GM19043 (cell line): ENCODE measurements at regions not wholly inside any gene's neighbourhood (a gene's known extent, or its start where the extent isn't known, plus 50 kb on each side); places are given as distances from the start of the nearest gene placed in this dataset.
"Not testable (repeated sequence)": the region's sequence is repeated elsewhere in the genome, so short reads cannot be mapped to it uniquely, and the experiment has no call there.

Source experiments
- ATAC-seq: cut with Tn5 transposase; IDR thresholded peaks from one replicate; pipeline ENCODE4 v1.9.1; 2021; ENCODE audit warnings: low read depth; ENCODE audit not compliant: unreplicated experiment

DNA sequence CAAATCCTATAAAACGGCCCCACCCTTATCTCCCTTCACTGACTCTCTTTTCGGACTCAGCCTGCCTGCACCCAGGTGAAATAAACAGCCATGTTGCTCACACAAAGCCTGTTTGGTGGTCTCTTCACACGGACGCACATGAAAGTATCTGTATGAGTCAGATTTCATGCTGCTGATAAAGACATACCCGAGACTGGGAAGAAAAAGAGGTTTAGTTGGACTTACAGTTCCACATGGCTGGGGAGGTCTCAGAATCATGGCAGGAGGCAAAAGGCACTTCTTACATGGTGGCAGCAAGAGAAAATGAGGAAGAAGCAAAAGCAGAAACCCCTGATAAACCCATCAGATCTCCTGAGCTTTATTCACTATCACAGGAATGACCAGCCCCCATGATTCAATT lies 249.3 kb upstream of the SPTLC3 start:
- ATAC-seq = not testable (repeated sequence)

DNA sequence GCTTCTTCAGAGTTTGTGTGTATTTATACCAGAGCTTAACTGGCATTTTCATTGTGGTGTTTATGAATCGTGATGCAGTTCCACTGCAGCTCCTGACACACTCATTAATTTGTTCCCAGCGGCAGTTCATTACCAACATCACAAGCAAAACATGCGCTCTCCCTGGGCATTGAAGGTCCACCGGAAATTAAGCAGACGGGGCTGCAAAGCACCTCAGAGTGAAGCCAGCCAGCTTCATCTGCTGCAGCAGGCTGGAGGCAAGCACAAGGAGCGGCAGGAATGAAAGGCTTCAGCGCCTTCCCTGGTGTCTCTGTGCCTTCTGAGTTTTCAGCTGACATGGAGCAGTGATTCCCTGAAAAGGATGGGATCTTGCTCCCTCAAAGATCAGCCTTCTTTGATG lies 246.0 kb upstream of the SPTLC3 start:
- no peak for ATAC-seq

DNA sequence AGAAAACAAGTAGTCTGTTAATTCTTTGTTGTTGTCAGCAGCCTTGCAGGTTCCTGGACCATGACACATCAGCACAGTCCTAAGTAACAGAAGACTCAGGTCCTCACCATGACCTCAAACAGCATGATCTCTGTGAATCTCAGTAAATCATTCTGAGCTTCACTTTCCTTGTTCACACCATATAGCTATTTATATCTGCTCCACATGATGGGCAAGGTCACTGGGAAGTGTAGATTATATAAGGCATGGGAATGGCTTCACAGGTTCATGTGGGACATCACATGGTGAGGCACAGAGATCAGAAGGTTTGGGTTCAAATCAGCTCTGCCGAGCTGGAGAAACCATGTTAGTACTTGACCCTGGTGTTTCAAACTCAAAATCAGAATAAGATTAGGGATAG lies 245.4 kb upstream of the SPTLC3 start:
- no peak for ATAC-seq

DNA sequence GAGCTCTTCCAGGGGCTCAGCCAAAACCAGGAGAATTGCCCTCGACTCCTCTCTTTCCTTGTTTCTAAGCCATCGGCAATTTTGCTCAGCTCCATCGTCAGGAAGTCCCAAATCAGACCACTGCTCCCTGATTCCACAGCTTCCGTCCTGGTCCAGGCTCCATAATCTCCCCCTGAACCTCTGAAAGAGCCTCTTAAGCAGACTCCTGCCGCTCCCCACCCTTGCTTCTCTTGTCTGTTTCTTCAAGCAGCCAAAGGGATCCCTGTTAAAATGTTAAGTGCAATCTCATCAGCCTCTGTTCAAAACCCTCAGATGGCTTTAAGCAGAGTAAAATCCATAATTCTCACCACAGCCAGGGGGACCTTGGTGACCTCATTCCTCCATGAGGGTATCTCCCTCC lies 244.7 kb upstream of the SPTLC3 start:
- no peak for ATAC-seq

DNA sequence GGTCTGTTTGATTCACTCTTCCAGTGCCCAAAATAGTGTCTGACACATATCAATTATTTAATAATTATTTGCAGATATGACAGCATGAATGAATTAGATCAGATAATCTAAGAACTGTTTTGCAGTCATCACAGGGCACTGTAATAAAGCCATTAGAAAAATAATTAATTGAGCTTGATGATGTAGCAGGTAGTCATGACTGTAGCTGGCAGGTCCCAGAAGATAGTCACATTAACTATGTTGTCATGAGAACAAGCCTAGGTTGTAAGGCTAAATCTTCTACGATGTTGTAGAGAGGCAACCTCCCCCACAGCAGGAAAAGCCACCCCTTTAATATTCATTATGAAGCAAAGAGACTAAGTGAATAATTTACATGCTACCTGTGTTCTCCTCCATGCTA lies 243.9 kb upstream of the SPTLC3 start:
- ATAC-seq = no peak

DNA sequence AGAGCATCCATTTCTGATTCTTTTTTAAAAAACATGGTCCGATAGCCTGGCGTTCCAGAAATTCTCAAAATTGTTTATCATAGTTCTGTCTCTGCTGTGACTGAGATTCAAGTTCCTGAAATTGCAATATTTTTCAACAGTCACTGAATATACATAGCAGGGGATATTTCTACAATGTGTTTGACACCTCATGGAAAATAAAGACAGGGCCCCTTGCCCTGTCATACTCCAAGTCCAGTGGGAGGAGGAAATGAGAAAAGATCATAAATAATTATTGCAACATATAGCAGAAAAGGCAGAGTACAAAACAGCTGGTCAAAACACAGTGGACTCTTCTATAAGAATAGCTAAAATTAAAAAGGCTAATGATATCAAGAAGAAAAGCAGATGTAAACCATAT lies 234.8 kb upstream of the SPTLC3 start:
- no peak for ATAC-seq

DNA sequence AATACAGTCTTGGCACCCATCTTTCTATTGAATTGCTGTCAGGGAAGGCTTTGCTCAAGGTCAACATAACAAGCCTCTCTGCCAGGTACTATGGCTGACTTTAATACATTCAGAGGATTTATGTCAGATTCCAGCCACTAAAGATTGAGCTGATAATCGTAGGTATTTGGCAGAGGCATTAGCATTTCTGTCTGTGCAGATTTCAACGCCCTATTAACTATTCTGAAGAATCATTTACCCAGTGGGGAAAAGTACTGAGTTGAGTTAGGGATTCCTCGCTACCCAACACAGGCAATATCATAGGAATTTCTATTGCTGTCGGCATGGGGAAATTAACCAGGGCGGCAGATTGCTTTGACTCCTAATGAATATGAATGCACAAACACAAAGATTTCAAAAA lies 233.7 kb upstream of the SPTLC3 start:
- ATAC-seq = no peak

DNA sequence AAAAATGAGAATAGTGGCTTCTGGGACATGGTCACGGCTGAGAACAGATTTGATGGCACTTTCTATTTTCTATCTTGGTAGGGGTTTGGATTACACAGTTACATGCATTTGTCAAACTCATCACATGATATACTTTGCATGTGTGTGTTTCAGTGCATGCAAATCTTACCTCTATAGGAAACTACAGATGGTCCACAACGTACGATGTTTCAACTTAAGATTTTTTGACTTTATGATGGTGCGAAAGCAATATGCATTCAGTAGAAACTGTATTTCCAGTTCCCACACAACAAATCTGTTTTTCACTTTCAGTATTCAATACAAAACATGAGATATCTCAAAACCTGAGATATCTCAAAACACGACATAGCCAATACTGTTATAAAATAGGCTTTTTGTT lies 231.8 kb upstream of the SPTLC3 start:
- ATAC-seq = no peak

DNA sequence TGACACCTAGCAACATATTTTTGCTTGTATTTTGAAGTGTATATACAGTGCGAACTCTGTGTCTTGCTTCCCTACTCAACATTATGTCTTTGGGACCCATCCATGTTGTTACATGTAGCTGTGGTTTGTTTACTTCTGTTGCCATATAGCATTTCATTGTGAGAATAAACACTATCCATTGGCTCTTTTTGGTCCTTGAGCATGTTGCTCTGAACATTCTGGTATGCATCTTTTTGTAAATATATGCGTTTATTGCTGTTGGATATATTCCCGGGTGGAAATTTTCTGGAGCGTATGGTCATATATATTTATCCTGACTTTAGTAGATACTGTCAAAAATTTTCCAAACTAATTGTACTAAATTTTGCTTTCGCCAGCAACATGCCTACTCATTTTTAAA lies 222.5 kb upstream of the SPTLC3 start:
- ATAC-seq = no peak

DNA sequence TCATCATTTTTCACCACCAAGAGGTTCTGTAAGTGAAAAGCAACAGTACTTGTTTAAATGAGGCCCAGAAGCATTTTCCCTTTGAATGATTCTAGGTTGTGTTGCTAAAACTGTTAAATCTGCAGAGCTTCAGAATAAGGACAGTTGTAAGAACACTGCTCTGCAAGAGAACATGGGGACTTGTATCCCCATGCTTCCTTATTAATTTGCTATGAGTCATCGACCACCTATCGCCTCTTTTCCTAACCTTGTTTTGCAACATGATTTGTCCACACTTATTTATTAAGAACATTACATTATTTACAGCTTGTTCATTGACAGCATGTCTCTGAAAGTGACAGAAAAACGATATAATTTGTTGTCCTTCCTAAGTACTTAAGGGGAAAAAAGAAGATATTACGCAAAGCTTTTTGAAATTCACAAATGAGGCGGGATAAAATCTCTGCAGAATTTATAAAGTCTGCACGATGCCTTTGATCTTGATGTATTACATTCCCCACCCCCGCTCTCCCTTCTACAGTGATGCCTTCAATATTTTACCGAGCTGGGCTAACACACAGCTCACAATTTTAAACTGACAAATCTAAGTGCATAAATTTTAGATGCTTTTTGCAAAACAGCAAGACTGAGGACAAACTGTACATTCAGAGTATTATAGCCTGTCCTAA lies 220.0 kb upstream of the SPTLC3 start:
- no peak for ATAC-seq

DNA sequence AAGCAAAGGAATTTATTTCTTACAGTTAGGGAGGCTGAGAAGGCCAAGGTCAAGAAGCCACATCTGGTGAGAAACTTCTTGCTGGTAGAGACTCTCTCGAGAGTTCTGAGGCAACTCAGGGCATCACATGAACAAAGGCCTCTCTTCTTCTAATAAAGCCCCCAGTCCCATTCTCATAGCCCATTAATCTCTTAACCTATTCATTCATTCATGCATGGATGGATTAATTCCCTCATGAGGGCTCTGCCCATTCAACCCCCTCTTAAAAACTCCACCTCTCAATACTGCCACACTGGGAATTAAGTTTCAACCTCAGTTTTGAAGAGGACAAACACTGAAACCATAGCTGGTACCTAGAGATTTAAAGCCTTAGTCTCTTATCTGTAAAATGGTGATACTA lies 217.9 kb upstream of the SPTLC3 start:
- ATAC-seq = no peak

DNA sequence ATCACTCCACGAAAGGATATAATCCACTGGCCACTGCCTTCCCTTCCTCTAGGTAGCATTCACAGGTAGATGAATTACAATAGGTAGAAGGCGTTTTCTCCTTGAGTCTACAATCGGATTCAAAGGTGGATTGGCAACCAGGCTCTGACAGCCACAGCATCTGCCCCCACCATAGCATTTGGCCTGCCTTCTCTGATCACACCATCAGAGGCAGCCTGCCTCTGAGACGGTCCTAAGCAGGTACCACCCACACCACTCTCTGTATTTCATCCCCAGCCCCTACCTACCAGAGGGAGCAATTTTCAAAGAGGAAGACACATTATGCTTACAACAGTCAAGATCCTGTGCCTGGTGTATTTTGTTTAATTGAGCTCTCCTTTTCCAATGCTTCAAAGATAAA lies 210.5 kb upstream of the SPTLC3 start:
- ATAC-seq = no peak

DNA sequence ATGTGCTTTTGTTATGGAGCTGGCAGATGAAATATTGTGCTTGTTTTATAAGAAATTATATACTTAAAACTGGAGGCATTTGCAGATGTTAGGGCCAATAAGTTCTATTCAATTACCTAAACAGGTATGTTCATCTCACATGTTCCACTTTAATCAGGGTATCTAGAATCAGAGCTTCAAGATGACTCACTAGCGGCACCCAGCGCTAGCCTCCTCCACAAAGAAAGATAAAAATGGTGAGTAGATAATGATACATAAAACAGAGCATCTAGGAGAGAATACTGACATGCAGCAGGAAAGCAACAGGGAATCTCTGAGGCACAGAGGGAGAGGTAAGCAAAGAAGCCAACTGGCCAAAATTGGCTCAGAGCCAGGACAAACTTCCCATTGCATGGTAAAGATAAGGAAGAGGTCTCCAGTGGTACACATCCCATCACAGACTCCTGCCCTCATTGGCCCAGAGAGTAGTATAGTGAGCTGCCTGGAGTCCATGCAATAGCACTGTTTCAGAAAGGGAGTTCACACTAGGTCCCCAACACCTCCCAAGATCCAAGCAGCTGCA lies 200.7 kb upstream of the SPTLC3 start:
- no peak for ATAC-seq

DNA sequence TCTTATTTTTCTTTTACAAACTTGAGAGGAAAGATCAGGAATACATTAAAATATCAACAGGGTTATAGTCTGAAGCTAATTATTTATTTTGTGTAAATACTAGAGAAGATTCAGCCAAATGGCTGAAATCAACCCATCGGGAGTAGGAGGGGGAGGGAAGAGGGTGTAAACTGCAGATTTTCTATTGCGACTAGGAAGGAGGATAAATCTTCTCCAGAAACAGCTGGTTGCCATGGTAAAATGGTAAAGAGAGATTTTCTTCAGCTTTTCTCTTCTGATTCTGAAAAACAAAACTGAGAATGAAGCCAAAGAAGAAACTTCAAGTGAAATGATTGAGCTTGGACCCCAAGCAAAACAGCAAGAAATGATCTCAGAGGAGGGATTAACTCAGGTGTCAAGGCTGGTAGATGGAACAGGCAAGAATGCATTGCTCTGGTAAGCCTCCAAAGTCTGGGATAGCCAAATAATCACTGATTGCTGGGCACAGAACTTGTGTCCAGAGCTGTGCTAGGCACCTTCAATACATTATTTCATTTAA lies 193.5 kb upstream of the SPTLC3 start:
- ATAC-seq = no peak

DNA sequence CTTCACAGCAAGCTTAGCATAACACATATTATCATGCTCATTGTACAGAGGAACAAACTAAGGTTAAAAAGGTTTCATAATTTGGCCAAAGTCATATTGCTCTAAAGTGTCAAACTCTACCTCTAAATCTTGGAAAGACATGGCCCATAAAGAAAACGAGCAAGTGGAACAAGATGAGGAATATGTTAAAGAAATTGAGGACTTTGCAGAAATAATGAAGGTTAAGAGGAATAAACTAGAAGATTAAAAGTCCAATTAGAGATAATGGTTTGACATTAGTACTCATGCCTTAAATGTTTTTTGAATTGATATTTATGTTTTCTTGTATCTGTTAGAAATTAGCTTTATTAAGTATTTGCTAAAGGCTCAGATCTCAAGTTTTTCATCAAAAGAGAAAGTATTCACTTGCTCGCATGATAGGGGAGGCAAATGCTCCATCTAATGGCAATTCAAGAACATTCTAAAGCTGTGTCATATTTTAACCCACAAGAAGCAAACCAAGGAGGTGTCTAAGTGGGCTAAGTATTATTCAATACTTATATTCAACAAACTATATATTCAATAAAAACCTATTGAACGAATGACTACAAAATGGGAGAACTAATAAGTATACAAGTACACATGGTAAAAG lies 192.9 kb upstream of the SPTLC3 start:
- ATAC-seq = no peak

DNA sequence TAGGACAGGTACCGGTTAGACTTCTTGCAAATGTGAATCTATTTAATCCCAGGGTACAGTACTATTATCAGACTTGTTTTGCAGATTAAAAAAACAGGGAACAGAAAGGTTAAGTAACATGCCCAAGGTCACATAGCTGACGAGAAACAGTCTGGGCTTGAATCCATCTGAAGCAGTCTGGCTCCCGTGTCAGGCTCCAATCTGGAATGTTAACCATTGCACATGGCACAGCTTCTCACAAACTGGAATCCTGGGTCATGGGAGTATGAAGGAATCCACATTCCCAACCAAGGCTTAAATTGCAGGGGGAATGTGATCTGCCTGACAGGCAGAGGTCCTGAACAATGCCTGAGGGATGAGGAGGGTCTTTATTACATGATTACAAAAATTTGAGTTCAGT lies 187.5 kb upstream of the SPTLC3 start:
- no peak for ATAC-seq

DNA sequence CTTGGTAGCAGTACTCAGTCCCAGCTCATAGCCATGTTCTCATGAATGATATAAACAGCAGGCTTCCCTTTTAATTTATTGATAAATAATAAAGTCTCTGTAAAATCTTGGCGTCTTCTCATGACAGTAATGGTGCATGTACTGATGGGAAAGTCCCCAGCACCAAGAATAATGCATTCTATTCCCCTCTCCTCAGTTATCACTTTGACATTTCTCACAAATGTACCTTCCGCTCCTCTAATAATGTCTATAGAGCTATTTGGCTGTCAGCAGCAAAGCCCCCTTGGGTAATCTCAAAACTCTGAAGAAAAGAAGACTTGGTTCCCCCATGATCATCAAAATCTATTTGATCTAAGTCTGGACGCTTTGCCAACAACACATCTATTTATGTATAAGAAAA lies 185.0 kb upstream of the SPTLC3 start:
- no peak for ATAC-seq

DNA sequence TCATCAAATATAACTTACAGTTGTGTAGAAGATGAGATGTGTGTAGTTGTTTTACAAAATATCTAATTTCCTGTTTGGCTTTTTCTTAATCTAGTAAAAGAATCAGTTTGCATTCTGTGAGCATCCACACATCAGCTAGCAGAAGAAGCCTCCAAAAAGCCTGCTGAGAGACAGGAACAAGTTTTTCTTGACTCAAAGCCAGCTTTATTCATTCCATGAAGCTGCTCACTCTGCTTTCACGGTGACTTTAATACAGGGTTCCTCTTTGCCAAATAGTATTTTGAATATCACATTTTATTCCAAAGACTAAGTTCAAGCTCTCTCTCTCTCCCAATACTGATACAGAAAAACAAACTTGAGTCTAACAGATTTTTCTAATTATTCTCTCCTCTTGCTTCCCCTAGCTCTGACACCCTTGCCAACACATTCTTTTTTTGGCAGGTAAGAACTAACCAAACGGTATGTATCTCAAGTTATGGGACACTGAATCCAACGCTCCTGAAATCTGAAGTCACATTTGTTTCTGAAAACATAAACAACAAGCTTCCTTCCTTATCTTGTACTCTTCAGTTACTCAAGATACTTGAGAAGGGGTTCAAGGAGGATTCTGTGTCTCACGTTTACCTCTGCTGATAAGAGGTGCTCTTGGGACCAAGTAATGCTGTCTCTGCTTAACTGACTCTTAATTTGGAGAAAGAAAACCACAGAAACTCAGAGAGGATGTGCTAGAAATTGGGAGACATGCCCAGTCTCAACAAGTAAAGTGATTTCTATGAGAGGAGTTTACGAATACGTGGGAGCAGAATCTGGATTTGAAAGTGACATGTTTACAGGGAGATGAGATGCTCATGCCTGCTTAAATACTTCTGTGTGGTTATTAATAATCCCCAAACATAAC lies 184.2 kb upstream of the SPTLC3 start:
- no peak for ATAC-seq

DNA sequence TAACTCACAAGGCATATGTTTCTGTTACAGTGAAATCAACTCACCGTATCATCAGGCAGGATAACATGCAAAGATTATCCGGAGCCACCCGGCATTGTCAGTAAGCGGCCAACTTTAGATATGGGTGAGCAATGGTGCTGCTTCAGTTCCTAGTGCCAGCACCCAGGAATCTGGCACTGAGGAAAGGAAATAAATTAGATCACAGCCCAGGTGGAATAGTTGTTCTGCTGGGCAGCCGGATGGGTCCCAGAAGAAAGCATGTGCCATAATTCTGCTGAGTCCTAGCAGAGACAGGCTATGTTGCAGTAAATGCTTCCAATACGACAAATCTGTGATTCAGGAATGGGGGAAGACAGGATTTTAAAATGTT lies 183.6 kb upstream of the SPTLC3 start:
- ATAC-seq = no peak

DNA sequence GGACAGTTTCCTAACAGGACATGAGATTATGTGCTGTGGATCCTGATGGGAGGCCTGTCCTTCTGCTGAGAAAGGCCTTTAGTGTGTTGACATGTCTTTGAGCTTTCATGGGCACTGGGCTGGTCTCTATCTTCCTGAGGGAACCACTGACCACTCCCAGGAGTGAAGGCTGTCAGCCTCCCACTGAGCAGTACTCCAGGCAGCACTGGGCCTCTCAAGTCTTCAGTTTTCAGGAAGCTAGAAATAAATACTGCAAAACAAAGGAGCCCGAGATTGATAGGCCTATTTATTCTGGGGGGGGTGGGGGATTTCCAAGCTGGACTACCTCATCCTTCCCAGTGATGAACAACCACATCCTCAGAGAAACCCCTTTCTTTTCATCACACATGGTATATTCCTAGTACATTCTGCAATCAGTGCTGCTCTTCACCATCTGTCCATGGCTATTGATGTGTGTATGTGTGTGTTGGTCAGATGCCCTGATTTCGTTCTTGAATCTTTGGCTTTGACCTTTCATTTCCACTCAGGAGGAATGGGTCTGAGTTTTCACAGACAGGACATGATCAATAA lies 180.9 kb upstream of the SPTLC3 start:
- ATAC-seq = no peak

DNA sequence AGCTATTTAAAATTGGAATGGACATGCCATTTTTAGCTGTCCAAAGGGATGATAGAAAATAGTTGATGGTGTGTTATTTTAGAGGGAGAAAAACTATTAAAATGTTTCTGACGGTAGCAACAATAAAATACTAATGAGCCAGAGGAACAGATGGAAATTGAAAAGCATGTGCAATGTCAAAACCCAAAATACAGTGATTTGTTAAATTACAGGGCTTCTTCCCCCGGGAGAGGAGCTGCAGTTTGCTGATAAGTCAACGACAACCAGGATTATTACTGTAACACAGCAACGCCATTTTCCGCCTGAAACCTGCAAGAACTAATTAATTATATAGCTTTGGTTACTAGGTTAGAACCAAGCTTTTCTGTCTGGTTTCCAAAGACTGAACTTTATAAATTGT lies 179.6 kb upstream of the SPTLC3 start:
- no peak for ATAC-seq
